Neural progenitor cell (in vitro differentiated cells): ENCODE measurements at regions not wholly inside any gene's neighbourhood (a gene's known extent, or its start where the extent isn't known, plus 50 kb on each side); places are given as distances from the start of the nearest gene placed in this dataset.
"Not testable (repeated sequence)": the region's sequence is repeated elsewhere in the genome, so short reads cannot be mapped to it uniquely, and the experiment has no call there.

Experiments used
- EZH2phosphoT487 ChIP-seq: fragments of 200-600 bp; sonication (generic); IDR thresholded peaks from 2 replicates; pipeline ENCODE4 v1.6.1; 2017; ENCODE audit warnings: antibody characterized with exemption
- TF ChIP-seq, protein P1 (sequence below): fragments of 200-600 bp; sonication (generic); IDR thresholded peaks from 2 replicates; pipeline ENCODE4 v1.5.1; 2017; ENCODE audit warnings: antibody characterized with exemption, mild to moderate bottlenecking

DNA sequence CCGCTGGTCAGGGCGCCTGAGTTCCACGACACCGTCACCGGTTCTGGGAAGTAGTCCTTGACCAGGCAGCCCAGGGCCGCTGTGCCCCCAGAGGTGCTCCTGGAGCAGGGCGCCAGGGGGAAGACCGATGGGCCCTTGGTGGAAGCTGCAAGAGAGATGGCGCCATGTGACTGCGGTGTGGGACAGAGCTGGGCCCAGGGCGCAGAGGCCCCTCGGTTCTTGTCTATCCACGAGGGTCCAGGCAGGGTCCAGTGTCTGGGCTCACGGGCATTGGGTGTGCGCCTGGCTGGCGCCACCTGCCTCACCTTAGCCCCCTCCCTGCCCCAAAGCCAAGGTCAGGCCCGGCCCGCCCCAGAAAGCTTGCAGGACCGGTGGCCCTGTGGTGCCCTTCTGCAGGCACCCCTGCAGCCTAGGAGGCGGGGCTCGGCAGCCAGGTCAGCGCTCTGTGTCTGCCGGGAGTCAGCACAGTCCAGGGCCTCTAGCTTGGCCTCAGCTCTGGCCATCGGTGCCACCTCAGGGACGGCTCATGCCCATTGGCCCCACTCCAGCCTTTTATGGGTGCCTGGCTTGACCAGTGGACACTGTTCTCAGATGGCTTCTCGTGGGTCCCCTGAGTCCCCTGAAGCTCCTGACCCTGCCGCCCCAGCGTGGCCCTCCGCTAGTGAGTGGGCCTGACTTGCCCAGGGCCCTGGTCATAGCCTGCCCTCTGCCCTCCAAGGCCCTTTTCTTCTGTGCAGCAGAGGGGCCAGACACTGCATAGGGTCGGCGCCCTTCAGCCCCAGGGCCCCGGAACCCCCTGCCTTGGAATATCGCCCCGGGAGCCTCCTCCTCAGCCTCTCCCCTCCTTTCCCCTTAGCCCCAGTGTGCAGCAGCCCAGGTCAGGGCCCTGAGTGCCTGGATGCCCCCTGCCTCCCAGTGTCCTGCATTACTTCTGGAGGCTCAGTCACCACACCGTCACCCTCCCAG lies 245.2 kb downstream of the TMEM121 start:
- TF ChIP-seq EZH2phosphoT487, result not testable (repeated sequence)
- TF ChIP-seq, protein P1, sequence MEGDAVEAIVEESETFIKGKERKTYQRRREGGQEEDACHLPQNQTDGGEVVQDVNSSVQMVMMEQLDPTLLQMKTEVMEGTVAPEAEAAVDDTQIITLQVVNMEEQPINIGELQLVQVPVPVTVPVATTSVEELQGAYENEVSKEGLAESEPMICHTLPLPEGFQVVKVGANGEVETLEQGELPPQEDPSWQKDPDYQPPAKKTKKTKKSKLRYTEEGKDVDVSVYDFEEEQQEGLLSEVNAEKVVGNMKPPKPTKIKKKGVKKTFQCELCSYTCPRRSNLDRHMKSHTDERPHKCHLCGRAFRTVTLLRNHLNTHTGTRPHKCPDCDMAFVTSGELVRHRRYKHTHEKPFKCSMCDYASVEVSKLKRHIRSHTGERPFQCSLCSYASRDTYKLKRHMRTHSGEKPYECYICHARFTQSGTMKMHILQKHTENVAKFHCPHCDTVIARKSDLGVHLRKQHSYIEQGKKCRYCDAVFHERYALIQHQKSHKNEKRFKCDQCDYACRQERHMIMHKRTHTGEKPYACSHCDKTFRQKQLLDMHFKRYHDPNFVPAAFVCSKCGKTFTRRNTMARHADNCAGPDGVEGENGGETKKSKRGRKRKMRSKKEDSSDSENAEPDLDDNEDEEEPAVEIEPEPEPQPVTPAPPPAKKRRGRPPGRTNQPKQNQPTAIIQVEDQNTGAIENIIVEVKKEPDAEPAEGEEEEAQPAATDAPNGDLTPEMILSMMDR, result not testable (repeated sequence)
